RWPE2 (cell line): ENCODE measurements at regions not wholly inside any gene's neighbourhood (a gene's known extent, or its start where the extent isn't known, plus 50 kb on each side); places are given as distances from the start of the nearest gene placed in this dataset.

Experiments used
- ATAC-seq: fragments of 200-7000 bp; cut with Tn5 transposase; 3 replicates; pipeline ENCODE4 v1.9.1; 2021; ENCODE audit warnings: low read depth
- DNase-seq: peaks from one replicate; pipeline ENCODE4 v3.0.0-alpha.2; 2020; ENCODE audit warnings: low spot score
- H3K27ac ChIP-seq: fragments of 450-650 bp; 2 replicates; pipeline ENCODE4 v1.5.1; 2017; ENCODE audit warnings: mild to moderate bottlenecking; ENCODE audit not compliant: poor library complexity, severe bottlenecking
- H3K27me3 ChIP-seq: fragments of 250-450 bp; sonication (Bioruptor Pico); 2 replicates; pipeline ENCODE4 v1.5.1; 2021; ENCODE audit warnings: mild to moderate bottlenecking, moderate library complexity; ENCODE audit not compliant: insufficient read depth, poor library complexity, severe bottlenecking
- H3K36me3 ChIP-seq: fragments of 250-450 bp; sonication (Bioruptor Pico); 2 replicates; pipeline ENCODE4 v1.5.1; 2020; ENCODE audit warnings: low read depth, mild to moderate bottlenecking, moderate library complexity
- H3K4me1 ChIP-seq: fragments of 250-450 bp; sonication (Bioruptor Pico); 2 replicates; pipeline ENCODE4 v1.5.1; 2021; ENCODE audit warnings: mild to moderate bottlenecking, moderate library complexity; ENCODE audit not compliant: insufficient read depth, poor library complexity, severe bottlenecking
- H3K4me3 ChIP-seq: fragments of 250-450 bp; sonication (Bioruptor Pico); 2 replicates; pipeline ENCODE4 v1.5.1; 2021; ENCODE audit warnings: mild to moderate bottlenecking, moderate library complexity; ENCODE audit not compliant: severe bottlenecking
- H3K9me3 ChIP-seq: fragments of 250-450 bp; sonication (Bioruptor Pico); 2 replicates; pipeline ENCODE4 v1.5.1; 2021; ENCODE audit warnings: mild to moderate bottlenecking, moderate library complexity; ENCODE audit not compliant: severe bottlenecking
- CTCF ChIP-seq: fragments of 450-650 bp; IDR thresholded peaks from one replicate; pipeline ENCODE4 v1.5.1; 2017; ENCODE audit warnings: mild to moderate bottlenecking, moderate library complexity; ENCODE audit not compliant: poor library complexity, severe bottlenecking

- Histone ChIP-seq H3K9me3 (no peaks in the 10 kb centered on the region), H3K27ac (no peak overlapping the region), H3K4me1 (no peaks in the 10 kb centered on the region), H3K4me3 (no peak overlapping the region), H3K36me3 (no peaks in the 10 kb centered on the region), H3K27me3 (no peaks in the 10 kb centered on the region)
- peak; percentile 94 for ATAC-seq
- peak; percentile 86 for TF ChIP-seq CTCF
- DNase-seq, result no peak
Measured at GRCh38 chr2:191555092-191555742, 122.7 kb upstream of the NABP1 start.

GRCh38 chr2:191556463-191556862, 121.5 kb upstream of the NABP1 start:
- H3K27ac ChIP-seq, result no peak overlapping the region
- DNase-seq (no peak), ATAC-seq (no peak)
- H3K36me3 ChIP-seq, result no peaks in the 10 kb centered on the region
- no peaks in the 10 kb centered on the region for H3K4me1 ChIP-seq
- H3K9me3 ChIP-seq, result no peaks in the 10 kb centered on the region
- H3K4me3 ChIP-seq, result no peak overlapping the region
- TF ChIP-seq CTCF, result no peak
- no peaks in the 10 kb centered on the region for H3K27me3 ChIP-seq

- Histone ChIP-seq H3K36me3 (no peaks in the 10 kb centered on the region), H3K9me3 (no peaks in the 10 kb centered on the region), H3K27ac (no peak overlapping the region), H3K27me3 (no peaks in the 10 kb centered on the region), H3K4me3 (no peak overlapping the region), H3K4me1 (no peaks in the 10 kb centered on the region)
- ATAC-seq (no peak), DNase-seq (no peak)
- TF ChIP-seq CTCF, result no peak
Measured at GRCh38 chr2:191557841-191558240, 120.1 kb upstream of the NABP1 start.

GRCh38 chr2:191559569-191559968, 118.4 kb upstream of the NABP1 start:
- H3K27me3 ChIP-seq, result no peaks in the 10 kb centered on the region
- H3K36me3 ChIP-seq, result no peaks in the 10 kb centered on the region
- ATAC-seq (no peak), DNase-seq (no peak)
- H3K4me3 ChIP-seq, result no peak overlapping the region
- H3K9me3 ChIP-seq, result no peaks in the 10 kb centered on the region
- no peak overlapping the region for H3K27ac ChIP-seq
- no peak for TF ChIP-seq CTCF
- no peaks in the 10 kb centered on the region for H3K4me1 ChIP-seq

- Histone ChIP-seq H3K4me1 (no peaks in the 10 kb centered on the region), H3K9me3 (no peaks in the 10 kb centered on the region), H3K27ac (no peak overlapping the region), H3K4me3 (no peak overlapping the region), H3K36me3 (no peaks in the 10 kb centered on the region), H3K27me3 (no peaks in the 10 kb centered on the region)
- DNase-seq (no peak), ATAC-seq (no peak)
- no peak for TF ChIP-seq CTCF
Measured at GRCh38 chr2:191560411-191560980, 117.4 kb upstream of the NABP1 start.
